ENCODE measurements at regions not wholly inside any gene's neighbourhood (a gene's known extent, or its start where the extent isn't known, plus 50 kb on each side); places are given as distances from the start of the nearest gene placed in this dataset.

DNA sequence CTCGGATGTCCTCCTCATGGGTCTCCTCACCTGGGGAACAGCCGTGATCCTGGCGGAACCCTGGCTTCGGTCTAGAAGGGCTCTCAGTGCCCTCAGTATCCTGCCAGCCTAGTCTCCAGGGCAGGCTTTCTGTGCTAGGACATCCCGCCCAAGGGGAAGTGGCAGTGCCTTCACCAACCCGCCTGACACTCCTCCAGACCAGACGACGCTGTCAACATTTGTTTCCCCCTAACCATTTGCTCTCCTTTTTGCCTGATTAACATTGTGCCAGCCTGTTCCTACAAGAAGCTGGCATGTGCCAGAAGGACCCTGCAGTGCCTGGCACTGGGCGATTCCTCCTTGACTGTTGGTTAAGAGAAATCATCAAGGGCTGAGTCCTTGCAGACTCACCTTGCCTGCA, 358.9 kb upstream of the IRX2 start:
- TF ChIP-seq, protein P1, sequence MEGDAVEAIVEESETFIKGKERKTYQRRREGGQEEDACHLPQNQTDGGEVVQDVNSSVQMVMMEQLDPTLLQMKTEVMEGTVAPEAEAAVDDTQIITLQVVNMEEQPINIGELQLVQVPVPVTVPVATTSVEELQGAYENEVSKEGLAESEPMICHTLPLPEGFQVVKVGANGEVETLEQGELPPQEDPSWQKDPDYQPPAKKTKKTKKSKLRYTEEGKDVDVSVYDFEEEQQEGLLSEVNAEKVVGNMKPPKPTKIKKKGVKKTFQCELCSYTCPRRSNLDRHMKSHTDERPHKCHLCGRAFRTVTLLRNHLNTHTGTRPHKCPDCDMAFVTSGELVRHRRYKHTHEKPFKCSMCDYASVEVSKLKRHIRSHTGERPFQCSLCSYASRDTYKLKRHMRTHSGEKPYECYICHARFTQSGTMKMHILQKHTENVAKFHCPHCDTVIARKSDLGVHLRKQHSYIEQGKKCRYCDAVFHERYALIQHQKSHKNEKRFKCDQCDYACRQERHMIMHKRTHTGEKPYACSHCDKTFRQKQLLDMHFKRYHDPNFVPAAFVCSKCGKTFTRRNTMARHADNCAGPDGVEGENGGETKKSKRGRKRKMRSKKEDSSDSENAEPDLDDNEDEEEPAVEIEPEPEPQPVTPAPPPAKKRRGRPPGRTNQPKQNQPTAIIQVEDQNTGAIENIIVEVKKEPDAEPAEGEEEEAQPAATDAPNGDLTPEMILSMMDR (IDR thresholded peaks at IDR 0.05 in 4 of 5, conservative IDR thresholded peaks at IDR 0.05 in 1 of 5), result no peak
- TF ChIP-seq POLR2A (IDR thresholded peaks at IDR 0.05), result no peak
